Stimulated activated CD4-positive, alpha-beta T cell treated with anti-CD3 and anti-CD28 coated beads, Interleukin-1b, Interleukin-23, amount 100 ng/mL, for 24 hours (primary cell): ENCODE measurements at regions not wholly inside any gene's neighbourhood (a gene's known extent, or its start where the extent isn't known, plus 50 kb on each side); places are given as distances from the start of the nearest gene placed in this dataset.
"Not testable (repeated sequence)": the region's sequence is repeated elsewhere in the genome, so short reads cannot be mapped to it uniquely, and the experiment has no call there.

Source experiments
- DNase-seq, 4 experiments: peaks; one replicate each; pipeline ENCODE4 v3.0.0-alpha.2; 2020; ENCODE audit warnings: low read depth in 4 of 4, low spot score in 1 of 4

GRCh38 chr11:90722552-90723190 lies 499.8 kb upstream of the CHORDC1 start:
- DNase-seq = no peak

GRCh38 chr11:90717522-90717921 lies 494.7 kb upstream of the CHORDC1 start:
- DNase-seq = no peak

- no peak for DNase-seq
Measured at GRCh38 chr11:90705661-90706060, 482.8 kb upstream of the CHORDC1 start.

- no peak for DNase-seq
Measured at GRCh38 chr11:90704510-90704909, 481.7 kb upstream of the CHORDC1 start.

GRCh38 chr11:90701716-90702115 lies 478.9 kb upstream of the CHORDC1 start:
- no peak for DNase-seq

GRCh38 chr11:90700789-90701439 lies 478.1 kb upstream of the CHORDC1 start:
- no peak for DNase-seq

- no peak for DNase-seq
Measured at GRCh38 chr11:90699791-90700400, 477.0 kb upstream of the CHORDC1 start.

GRCh38 chr11:90698238-90698637 lies 475.4 kb upstream of the CHORDC1 start:
- no peak for DNase-seq

GRCh38 chr11:90675496-90675895 lies 452.6 kb upstream of the CHORDC1 start:
- DNase-seq = not testable (repeated sequence)

- no peak for DNase-seq
Measured at GRCh38 chr11:90669094-90669493, 446.2 kb upstream of the CHORDC1 start.

- DNase-seq = no peak
Measured at GRCh38 chr11:90668502-90668901, 445.7 kb upstream of the CHORDC1 start.

GRCh38 chr11:90661233-90661632 lies 438.4 kb upstream of the CHORDC1 start:
- DNase-seq = no peak

- no peak for DNase-seq
Measured at GRCh38 chr11:90656171-90656570, 433.3 kb upstream of the CHORDC1 start.

- DNase-seq = no peak
Measured at GRCh38 chr11:90650153-90650552, 427.3 kb upstream of the CHORDC1 start.

GRCh38 chr11:90646706-90647105 lies 423.9 kb upstream of the CHORDC1 start:
- DNase-seq = no peak

- DNase-seq = no peak
Measured at GRCh38 chr11:90646266-90646665, 423.4 kb upstream of the CHORDC1 start.

GRCh38 chr11:90639461-90639993 lies 416.7 kb upstream of the CHORDC1 start:
- no peak for DNase-seq

- no peak for DNase-seq
Measured at GRCh38 chr11:90635886-90636285, 413.0 kb upstream of the CHORDC1 start.

GRCh38 chr11:90635151-90635550 lies 412.3 kb upstream of the CHORDC1 start:
- no peak for DNase-seq

- no peak for DNase-seq
Measured at GRCh38 chr11:90630176-90630575, 407.3 kb upstream of the CHORDC1 start.

- no peak for DNase-seq
Measured at GRCh38 chr11:90629229-90629806, 406.5 kb upstream of the CHORDC1 start.

- no peak for DNase-seq
Measured at GRCh38 chr11:90614318-90614717, 391.5 kb upstream of the CHORDC1 start.
